ENCODE measurements at regions not wholly inside any gene's neighbourhood (a gene's known extent, or its start where the extent isn't known, plus 50 kb on each side); places are given as distances from the start of the nearest gene placed in this dataset.

- TF ChIP-seq GLIS3 (CRISPR knock-in tag; IDR thresholded peaks at IDR 0.05) (no peak), TCF4 (CRISPR knock-in tag; IDR thresholded peaks at IDR 0.05; ENCODE audit: borderline replicate concordance) (no peak), RARB (CRISPR knock-in tag; IDR thresholded peaks at IDR 0.05) (no peak), ZNF70 (CRISPR knock-in tag; IDR thresholded peaks at IDR 0.05) (no peak), PATZ1 (CRISPR knock-in tag; IDR thresholded peaks at IDR 0.05; ENCODE audit: borderline replicate concordance) (no peak), ESRRG (CRISPR knock-in tag; IDR thresholded peaks at IDR 0.05) (no peak), OSR1 (CRISPR knock-in tag; IDR thresholded peaks at IDR 0.05) (no peak), ISL1 (CRISPR knock-in tag; IDR thresholded peaks at IDR 0.05) (no peak), ZC3H10 (CRISPR knock-in tag; IDR thresholded peaks at IDR 0.05) (no peak), ZFP30 (CRISPR knock-in tag; IDR thresholded peaks at IDR 0.05) (no peak), CREB5 (CRISPR knock-in tag; IDR thresholded peaks at IDR 0.05; ENCODE audit: low read depth) (no peak), ZNF565 (CRISPR knock-in tag; conservative IDR thresholded peaks at IDR 0.05; ENCODE audit: low read depth) (no peak), PPARA (CRISPR knock-in tag; IDR thresholded peaks at IDR 0.05; ENCODE audit: borderline replicate concordance) (no peak), ZFP3 (CRISPR knock-in tag; IDR thresholded peaks at IDR 0.05) (no peak)
These were observed 424.1 kb downstream of the ZNF385D start for GRCh38 chr3:21326704-21327475.

Data from SK-N-SH treated with all-trans-retinoic acid at 6 μM for 48 hours (cell line).